Forelimb muscle (tissue), 1 donor: ENCODE measurements at regions not wholly inside any gene's neighbourhood (a gene's known extent, or its start where the extent isn't known, plus 50 kb on each side); places are given as distances from the start of the nearest gene placed in this dataset.

Experiments
- DNase-seq: peaks from one replicate; pipeline ENCODE4 v3.0.0-alpha.2; 2013; ENCODE audit warnings: low read depth

DNA sequence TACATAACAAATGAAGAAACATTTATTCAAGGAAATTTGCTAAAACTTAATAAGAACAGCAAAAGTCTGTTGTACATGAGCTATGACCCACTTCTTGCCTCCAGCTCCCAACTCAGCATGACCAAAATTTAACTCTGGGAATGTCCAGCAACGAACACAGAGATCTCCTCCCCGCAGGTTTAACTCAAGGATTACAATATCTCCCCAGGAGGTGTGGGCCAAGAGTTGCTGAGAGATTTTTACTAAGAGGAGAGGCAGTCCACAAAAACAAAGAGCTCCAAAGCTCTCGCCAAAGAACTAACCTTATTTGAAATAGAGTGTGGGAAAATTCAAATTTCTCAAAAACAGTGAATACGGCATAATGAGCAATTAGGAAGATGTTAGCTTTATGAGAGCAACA is 318.5 kb downstream of the GRB14 start:
- no peak for DNase-seq

GRCh38 chr2:164288235-164288634 is 333.0 kb downstream of the GRB14 start:
- DNase-seq, result no peak

DNA sequence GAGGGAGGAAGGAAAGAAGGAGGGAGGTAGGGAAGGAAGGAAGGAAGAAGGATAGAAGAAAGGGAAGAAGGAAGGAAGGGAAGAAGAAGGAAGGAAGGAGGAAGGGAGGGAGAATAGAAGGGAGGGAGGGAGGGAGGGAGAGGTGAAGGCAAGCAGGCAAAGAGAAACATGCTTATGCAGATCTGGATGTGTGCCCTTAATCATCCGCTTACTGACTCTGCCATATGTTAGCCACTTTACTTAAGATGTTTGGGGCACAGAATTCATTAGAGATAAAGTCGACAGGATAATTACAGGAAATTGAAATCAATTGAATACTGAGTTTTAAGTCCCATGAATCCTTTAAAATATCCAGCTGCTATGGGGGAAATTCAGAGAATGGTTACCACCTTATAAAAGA is 334.2 kb downstream of the GRB14 start:
- DNase-seq, result no peak

- no peak for DNase-seq
Observed at GRCh38 chr2:164285576-164285975, 335.7 kb downstream of the GRB14 start.

GRCh38 chr2:164281896-164282295 is 339.4 kb downstream of the GRB14 start:
- no peak for DNase-seq

- DNase-seq, result no peak
Observed at GRCh38 chr2:164275659-164276058, 345.6 kb downstream of the GRB14 start.

DNA sequence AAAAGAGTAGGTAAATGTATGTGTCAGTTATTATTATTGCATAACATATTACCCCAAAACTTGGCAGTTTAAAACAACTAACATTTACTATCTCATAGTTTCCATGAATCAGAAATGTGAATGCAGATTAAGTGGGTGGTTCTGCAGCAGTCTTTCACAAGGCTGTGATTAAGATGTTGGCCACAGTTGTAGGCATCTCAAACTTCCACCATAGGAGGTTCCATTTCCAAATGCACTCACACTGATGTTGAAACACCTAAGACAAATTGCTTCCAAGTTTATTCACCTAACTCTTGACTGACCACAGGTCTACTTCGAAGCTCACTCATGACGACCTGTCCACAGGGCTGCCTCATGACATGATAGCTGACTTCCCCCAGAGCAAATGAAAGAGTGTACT is 360.8 kb downstream of the GRB14 start:
- no peak for DNase-seq

DNA sequence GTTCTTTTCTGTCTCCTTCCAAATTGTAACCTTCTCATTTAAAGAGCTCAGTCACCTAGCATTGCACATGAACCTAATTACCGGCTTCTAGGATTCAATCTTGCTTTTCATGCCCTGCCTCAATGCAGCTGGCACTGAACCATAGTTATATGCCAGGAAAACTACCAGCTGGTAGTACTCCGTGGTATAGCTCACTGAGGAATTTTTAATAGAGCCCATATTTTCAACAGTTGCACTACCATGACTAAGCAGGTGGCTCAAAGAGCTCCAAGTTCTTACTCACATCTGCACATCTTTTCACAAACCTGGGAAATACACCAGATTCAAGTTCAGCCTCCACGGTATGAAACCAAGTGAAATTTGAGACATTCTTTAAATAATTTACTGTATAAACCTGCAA is 363.5 kb downstream of the GRB14 start:
- no peak for DNase-seq

GRCh38 chr2:164252568-164253287 is 368.6 kb downstream of the GRB14 start:
- no peak for DNase-seq

DNA sequence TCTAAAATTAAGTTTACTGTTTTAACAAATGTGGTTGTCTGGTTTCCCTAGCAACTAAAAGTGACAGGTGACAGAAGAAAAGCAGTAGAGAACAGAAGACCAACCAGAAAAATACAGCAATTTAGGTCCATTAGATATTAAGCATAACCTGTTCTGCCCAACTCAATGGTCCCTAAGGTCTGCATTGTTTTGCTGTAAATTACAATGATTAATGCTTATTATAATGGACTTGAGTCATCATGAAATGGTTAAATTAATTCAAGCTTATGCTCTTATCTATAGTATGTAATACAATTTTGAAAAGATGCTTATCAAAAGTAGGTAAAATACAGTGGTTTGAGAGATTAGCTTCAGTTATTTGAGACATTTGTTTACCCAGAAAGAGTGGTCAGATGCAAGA is 378.0 kb downstream of the GRB14 start:
- DNase-seq, result no peak

DNA sequence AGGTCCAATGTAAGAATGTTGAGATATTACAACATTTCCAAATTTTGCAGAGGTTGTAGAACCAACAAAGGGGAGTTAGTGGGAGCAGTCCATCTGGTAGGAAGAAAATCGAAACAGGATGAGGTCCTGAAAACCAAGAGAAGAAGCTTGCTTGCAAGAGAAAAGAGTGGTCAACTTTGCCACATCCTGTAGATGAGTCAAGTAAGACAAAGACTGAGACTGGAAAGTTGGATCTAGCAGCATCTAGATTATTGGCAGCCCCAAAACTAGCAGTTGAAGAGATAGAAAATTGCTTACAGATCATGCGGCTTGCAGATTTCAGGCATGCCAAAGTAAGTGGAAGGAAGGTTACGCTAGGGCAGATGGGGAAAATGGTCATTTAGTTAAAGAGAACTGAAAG is 378.9 kb downstream of the GRB14 start:
- no peak for DNase-seq

GRCh38 chr2:164234074-164234473 is 387.2 kb downstream of the GRB14 start:
- no peak for DNase-seq

GRCh38 chr2:164224007-164224406 is 397.3 kb downstream of the GRB14 start:
- DNase-seq, result no peak

DNA sequence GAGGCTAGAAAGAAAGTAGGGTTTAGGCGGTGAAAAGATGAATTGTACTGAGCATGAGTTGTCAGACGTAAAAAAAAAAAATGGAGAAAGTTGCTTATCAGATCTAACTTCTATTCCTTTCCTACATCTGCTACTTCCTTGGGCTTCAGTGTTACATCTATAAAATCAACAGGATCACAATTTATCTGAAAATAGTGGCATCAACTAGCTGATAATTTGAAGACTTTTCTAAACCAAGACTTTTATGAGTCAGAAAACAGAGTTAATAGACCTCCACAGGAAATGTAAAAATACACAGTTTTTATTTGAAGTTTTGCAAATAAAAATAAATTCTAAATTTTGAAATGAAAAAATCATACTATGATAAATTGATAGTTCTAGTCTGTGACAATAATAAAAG is 399.8 kb downstream of the GRB14 start:
- DNase-seq, result no peak

GRCh38 chr2:164220265-164220664 is 401.0 kb downstream of the GRB14 start:
- DNase-seq, result no peak

- DNase-seq, result no peak
Observed at GRCh38 chr2:164213916-164214315, 407.4 kb downstream of the GRB14 start.

- no peak for DNase-seq
Observed at GRCh38 chr2:164205347-164205746, 415.9 kb downstream of the GRB14 start.

DNA sequence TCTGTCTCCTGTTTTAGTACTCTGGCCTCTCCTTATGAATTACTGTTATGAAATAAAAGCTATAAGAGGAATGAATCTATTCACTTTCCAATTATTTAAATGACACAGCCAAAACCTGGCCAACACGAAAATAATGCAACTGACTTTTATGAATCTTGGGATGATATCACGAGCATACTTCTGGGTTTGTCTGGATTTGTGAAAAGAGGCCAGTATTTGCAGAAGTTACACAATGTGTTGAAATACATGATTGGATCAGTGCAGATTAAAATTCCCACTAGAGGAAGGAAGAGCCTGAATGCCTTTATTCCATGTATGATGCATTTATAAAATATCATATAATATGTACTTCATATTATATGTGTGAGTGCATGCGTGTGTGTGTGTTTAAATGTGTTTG is 418.2 kb downstream of the GRB14 start:
- no peak for DNase-seq

DNA sequence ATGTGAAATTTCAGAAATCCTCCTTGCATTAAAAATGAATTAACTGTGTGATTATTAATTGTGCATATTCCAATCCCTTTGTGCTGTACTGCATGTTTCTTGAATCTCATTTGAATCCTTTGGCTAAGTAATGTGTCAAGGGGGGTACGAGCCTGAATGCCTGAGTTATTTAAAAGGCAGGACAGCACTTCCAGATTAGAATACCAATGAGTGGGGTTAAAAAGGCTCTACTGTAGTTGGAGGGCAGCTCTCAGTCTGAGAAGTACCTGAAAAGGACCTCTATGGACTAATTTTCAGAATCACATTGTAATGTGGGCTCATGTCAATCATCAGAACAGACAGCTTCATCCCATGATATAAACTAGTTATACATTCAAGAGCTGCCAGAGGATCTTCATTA is 423.0 kb downstream of the GRB14 start:
- DNase-seq, result no peak

DNA sequence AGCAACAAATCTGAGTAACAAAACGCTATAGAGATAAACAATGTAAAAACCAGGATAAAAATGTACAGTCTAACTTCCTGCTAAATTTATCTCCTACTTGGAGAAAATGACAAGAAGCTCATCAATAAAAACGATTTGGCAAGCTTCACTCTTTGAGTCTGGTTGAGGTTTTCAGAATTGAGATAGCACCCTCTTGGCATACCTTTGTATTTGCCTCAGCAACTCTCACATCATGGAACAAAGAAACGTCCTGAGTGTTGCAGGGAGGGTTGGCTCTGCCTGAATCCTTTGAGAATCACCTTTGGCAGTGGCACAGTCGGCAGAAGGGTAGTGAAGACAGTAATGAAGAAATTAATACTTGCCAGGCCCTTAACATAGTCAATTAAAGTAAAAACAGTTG is 430.6 kb downstream of the GRB14 start:
- DNase-seq, result no peak

GRCh38 chr2:164189851-164190250 is 431.4 kb downstream of the GRB14 start:
- DNase-seq, result no peak

DNA sequence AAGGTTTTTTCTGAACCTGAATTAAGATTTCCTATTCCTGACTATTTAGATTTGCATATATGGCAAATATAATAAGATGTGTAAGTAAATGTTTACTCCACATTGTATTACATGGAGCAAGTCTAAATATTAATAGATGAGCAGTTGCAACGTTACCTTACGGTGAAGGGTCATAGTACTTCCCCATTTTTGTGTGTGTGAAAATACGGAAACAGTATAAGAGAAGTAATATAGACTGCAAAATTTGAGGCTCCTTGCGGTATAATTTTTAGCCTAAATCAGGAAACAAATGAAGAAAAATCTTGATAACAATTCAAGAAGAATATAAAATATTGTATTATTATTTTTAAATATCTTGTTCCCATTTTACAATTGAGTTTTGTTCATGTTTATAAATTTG is 434.2 kb downstream of the GRB14 start:
- DNase-seq, result no peak

GRCh38 chr2:164186591-164186990 is 434.7 kb downstream of the GRB14 start:
- no peak for DNase-seq

DNA sequence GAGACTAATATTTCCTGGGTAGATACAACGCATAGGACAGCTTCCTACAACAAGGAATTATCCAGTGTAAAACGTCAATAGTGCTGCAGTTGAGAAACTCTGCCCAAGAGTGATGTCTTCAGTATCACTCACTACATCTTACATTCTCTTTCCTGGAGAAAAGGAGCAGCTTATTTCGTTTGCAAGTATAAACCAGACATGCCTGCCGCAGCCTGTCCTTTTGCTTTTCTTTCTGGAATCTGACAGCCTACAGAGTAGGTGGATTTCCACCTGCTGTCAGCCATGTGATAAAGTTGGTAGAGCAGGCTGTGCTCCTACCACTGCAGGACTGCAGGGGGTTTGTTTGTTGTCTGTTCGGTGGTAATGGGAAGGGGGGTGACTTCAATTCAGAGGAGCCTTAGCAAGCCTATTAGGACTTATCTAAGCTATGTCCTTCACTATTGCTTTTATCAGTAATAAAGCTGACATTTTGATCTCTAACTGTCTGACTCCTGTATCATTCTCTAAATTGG is 439.1 kb downstream of the GRB14 start:
- no peak for DNase-seq
